T-helper 17 cell (primary cell): ENCODE measurements at regions not wholly inside any gene's neighbourhood (a gene's known extent, or its start where the extent isn't known, plus 50 kb on each side); places are given as distances from the start of the nearest gene placed in this dataset.

Experiments
- ATAC-seq: fragments of 150-1000 bp; cut with Tn5 transposase; 2 replicates; pipeline ENCODE4 v1.10.0; 2021; ENCODE audit warnings: mild to moderate bottlenecking, moderate library complexity
- DNase-seq, 3 donors: peaks; one replicate each; pipeline versions ENCODE4 v3.0.0 to v3.0.0-alpha.2; 2020 to 2021
- H3K9me3 ChIP-seq: one replicate; pipeline ENCODE4 v1.7.0; 2013; ENCODE audit warnings: low read length, mild to moderate bottlenecking; ENCODE audit not compliant: control insufficient read depth, poor library complexity, severe bottlenecking
- H3K27ac Mint-ChIP-seq: one replicate; pipeline ENCODE4 v1.8.0; 2022; ENCODE audit warnings: mild to moderate bottlenecking, moderate library complexity, mixed read lengths
- H3K27me3 Mint-ChIP-seq: one replicate; pipeline ENCODE4 v1.8.0; 2022; ENCODE audit warnings: mixed read lengths
- H3K36me3 Mint-ChIP-seq: one replicate; pipeline ENCODE4 v1.8.0; 2022; ENCODE audit warnings: low read depth, mixed read lengths
- H3K4me1 Mint-ChIP-seq: one replicate; pipeline ENCODE4 v1.8.0; 2022; ENCODE audit warnings: mild to moderate bottlenecking, mixed read lengths
- H3K4me3 Mint-ChIP-seq: one replicate; pipeline ENCODE4 v1.8.0; 2022; ENCODE audit warnings: mild to moderate bottlenecking, moderate library complexity, mixed read lengths

DNA sequence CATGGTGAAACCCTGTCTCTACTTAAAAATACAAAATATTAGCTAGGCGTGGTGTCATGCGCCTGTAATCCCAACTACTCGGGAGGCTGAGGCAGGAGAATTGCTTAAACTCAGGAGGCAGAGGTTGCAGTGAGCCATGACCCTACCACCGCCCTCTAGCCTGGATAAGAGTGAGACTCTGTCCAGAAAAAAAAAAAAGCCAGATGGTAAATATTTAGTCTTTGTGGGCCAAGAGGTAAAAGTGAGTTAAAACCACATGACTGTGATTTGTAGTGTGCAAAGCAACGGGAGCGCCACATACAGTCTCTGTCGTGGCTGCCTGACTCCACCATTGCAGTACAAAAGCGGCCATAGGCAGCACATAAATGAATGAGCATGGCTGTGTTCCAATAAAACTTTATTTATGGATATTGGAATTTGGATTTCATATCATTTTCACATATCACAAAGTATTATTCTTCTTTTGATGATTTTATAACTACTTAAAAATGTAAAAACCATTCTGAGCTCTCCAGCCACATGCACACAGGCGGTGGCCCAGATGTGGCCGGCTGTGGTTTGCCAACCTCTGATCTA lies 51.8 kb upstream of the CASZ1 start:
- no peaks in the 10 kb centered on the region for H3K9me3 ChIP-seq
- Mint-ChIP-seq H3K27ac (no peak overlapping the region), H3K4me1 (no peaks in the 10 kb centered on the region), H3K27me3 (peaks cover 20% of the 10 kb centered on the region), H3K36me3 (no peaks in the 10 kb centered on the region), H3K4me3 (no peak overlapping the region)
- ATAC-seq (no peak), DNase-seq (no peak)

DNA sequence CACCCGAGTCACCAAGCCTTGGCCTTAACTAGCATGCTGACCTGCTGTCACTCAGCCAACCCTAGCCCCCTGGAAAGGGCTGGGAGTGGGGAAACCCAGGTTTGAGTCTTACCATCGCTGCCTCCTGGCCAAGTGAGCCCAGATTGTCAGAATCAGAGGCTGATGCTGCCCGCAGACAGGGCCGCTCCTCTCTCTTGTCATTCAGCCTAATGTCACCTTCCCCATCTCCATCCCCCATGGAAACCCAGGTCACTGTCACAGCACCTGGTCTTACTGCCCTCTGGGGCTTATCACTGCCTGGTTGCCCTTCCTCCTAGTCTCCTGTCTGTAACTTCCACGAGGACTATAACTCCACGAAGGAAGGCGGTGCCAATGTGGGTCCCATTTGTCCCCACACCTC lies 53.6 kb upstream of the CASZ1 start:
- no peak for DNase-seq
- Mint-ChIP-seq H3K4me3 (no peak overlapping the region), H3K27me3 (peaks cover 11% of the 10 kb centered on the region), H3K36me3 (peaks cover 2% of the 10 kb centered on the region), H3K4me1 (no peaks in the 10 kb centered on the region), H3K27ac (no peak overlapping the region)
- no peaks in the 10 kb centered on the region for H3K9me3 ChIP-seq
- no peak for ATAC-seq

DNA sequence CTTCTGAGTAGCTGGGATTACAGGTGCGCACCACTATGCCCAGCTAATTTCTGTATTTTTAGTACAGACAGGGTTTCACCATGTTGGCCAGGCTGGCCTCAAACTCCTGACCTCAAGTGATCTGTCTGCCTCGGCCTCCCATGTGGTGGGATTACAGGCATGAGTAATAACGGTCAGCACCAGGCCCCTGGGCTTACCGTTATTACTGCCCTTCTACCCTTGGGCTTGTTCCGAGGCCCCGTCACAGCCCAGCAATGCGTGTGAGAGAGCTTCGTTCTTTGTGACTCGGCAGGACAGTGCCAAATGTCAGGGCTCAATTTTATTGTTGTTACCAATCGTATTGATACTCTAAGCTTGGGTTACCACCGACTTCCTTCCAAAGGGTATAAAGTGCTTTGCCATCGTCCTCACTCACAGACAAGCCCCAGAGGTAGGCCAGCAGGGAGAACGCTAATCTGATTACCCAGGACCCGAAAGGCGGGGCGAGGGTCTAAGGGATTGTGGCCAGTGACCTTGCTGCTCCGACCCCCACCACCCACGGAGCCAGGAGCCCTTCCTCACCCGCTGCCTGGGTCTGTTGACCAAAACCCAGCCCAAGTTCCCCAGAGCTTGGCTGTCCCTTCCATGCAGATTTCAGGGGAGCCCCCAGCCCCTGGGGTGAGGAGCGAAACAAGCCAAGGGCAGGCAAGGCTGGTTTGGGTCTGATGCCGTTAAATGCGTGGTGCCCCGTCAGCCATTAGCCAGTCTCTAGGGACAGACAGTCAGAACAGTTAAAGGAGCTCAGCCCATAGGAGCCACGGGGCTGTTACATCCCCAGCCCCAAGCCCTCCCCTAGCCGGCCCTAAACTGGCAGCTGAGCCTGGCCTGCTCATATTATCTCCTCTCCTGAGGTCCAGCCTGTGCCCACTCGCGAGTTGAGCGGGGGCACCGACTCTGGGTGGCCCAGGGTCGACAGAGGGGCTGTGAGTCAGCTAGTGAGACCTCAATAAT lies 54.9 kb upstream of the CASZ1 start:
- H3K4me3 Mint-ChIP-seq = no peak overlapping the region
- peaks cover 3% of the 10 kb centered on the region for H3K36me3 Mint-ChIP-seq
- H3K9me3 ChIP-seq = no peaks in the 10 kb centered on the region
- H3K27me3 Mint-ChIP-seq = peaks cover 7% of the 10 kb centered on the region
- no peak overlapping the region for H3K27ac Mint-ChIP-seq
- DNase-seq (no peak), ATAC-seq (no peak)
- H3K4me1 Mint-ChIP-seq = no peaks in the 10 kb centered on the region

DNA sequence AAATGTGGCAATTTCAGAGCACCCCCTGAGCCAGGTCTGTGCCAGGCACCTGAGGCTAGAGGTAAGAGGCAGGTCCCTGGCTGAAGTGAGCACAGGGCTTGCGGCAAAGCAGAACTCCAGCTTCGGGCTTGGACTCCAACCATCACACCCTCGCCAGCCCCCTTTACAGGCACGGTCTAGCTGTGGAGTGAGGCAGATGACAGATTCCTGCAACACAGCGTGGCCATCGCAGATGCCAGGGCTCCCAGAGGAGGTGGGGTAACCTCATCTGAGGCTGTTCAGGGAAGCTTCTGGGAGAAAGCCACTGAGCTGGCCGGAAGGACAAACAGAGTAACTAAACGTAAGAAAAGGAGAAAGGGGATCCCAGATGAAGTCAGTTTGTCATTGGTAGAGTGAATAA lies 55.6 kb upstream of the CASZ1 start:
- H3K27me3 Mint-ChIP-seq = peaks cover 7% of the 10 kb centered on the region
- no peaks in the 10 kb centered on the region for H3K9me3 ChIP-seq
- H3K27ac Mint-ChIP-seq = no peak overlapping the region
- no peaks in the 10 kb centered on the region for H3K4me1 Mint-ChIP-seq
- no peak overlapping the region for H3K4me3 Mint-ChIP-seq
- DNase-seq (no peak), ATAC-seq (no peak)
- peaks cover 3% of the 10 kb centered on the region for H3K36me3 Mint-ChIP-seq

DNA sequence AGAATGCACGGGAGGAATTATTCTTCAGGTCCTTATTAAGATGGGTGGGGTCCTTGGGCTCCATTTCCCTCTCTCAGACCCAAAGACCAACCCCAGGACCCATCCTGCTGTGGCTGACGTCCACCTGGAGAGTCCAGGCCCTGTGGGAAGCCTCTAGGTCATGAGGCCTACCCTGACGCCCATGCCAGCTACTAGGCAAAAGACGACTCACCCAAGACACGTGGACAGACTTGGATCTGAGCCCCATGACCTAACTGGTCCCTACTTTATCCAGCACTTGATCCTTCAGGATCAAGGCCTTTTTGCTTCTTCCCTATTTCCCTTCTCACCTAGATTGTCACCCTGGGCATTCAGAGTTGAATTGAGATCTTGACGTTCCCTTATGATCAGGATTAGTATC lies 56.0 kb upstream of the CASZ1 start:
- H3K4me3 Mint-ChIP-seq = no peak overlapping the region
- no peak for ATAC-seq
- no peak overlapping the region for H3K27ac Mint-ChIP-seq
- H3K4me1 Mint-ChIP-seq = no peaks in the 10 kb centered on the region
- peaks cover 6% of the 10 kb centered on the region for H3K27me3 Mint-ChIP-seq
- H3K36me3 Mint-ChIP-seq = peaks cover 3% of the 10 kb centered on the region
- no peaks in the 10 kb centered on the region for H3K9me3 ChIP-seq
- no peak for DNase-seq

DNA sequence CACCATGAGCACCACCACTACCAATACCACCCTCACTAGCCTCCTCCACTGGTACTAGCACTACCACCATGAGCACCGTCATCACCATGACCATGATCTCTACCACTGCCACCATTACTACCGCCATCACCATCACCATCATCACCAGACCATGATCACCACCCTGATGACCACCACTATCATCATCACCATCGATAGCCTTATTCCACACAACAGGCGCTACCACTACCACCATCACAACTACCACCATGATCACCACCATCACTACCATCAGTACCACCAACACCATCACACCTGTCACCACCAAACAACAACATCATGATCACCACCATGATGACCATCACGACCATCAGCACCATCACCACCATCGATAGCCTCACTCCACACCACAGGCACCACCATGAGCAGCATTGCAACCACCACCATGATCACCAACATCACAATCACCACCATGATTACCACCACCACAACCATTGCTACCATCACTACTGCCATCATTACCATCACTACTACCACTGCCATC lies 56.6 kb upstream of the CASZ1 start:
- H3K9me3 ChIP-seq = no peaks in the 10 kb centered on the region
- no peak for ATAC-seq
- peaks cover 3% of the 10 kb centered on the region for H3K36me3 Mint-ChIP-seq
- no peak overlapping the region for H3K27ac Mint-ChIP-seq
- H3K27me3 Mint-ChIP-seq = peaks cover under 1% of the 10 kb centered on the region
- H3K4me1 Mint-ChIP-seq = no peaks in the 10 kb centered on the region
- no peak for DNase-seq
- no peak overlapping the region for H3K4me3 Mint-ChIP-seq

DNA sequence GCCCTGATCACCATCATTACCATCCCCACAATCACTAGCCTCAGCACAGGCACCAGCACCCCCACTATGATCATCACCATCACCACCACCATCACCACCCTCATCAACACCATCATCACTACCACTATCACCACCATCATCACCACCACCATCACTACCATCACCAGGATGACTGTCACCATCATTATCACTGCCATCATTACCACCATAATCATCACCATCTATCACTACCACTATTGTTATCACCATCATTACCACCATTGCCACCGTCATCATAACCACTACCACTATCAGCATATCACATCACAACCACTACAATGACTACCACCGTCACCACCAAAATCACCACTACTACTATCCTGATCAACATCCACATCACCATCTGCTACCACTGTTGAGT lies 57.3 kb upstream of the CASZ1 start:
- H3K4me3 Mint-ChIP-seq = no peak overlapping the region

DNA sequence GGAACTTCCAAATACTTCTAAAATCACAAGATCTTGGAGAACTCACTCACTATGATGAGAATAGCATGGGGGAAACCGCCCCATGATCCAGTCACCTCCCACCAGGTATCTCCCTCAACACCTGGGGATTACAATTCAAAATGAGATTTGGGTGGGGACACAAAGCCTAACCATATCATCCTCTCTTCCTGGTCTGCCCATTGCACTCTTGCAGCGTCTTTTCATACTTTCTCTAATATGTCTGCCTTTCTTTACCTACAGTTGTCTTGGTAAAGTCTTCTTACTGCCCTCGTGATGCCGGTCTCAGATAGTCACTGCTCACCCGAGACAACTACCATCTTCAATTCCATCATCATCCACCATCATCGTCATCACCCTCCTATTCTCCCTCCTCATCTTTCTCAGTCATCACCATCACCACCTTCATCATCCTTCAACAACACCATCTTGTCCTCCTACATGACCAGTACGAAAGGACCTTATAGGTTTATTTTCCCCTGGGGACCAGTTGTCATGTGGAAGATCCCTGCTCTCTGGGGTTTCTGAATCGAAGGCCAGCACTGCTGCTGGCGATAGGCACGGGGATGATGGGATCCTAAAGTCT lies 58.5 kb upstream of the CASZ1 start:
- peaks cover 1% of the 10 kb centered on the region for H3K27me3 Mint-ChIP-seq
- H3K4me1 Mint-ChIP-seq = no peaks in the 10 kb centered on the region
- no peak overlapping the region for H3K27ac Mint-ChIP-seq
- H3K36me3 Mint-ChIP-seq = peaks cover 3% of the 10 kb centered on the region
- no peak for DNase-seq
- H3K4me3 Mint-ChIP-seq = no peak overlapping the region
- no peak for ATAC-seq
- no peaks in the 10 kb centered on the region for H3K9me3 ChIP-seq

More for the DNA sequence above, 57.3 kb upstream of the CASZ1 start:
- no peaks in the 10 kb centered on the region for H3K9me3 ChIP-seq
- peaks cover 3% of the 10 kb centered on the region for H3K36me3 Mint-ChIP-seq
- DNase-seq (no peak), ATAC-seq (no peak)
- H3K4me1 Mint-ChIP-seq = no peaks in the 10 kb centered on the region
- no peak overlapping the region for H3K27ac Mint-ChIP-seq
- H3K27me3 Mint-ChIP-seq = no peaks in the 10 kb centered on the region

DNA sequence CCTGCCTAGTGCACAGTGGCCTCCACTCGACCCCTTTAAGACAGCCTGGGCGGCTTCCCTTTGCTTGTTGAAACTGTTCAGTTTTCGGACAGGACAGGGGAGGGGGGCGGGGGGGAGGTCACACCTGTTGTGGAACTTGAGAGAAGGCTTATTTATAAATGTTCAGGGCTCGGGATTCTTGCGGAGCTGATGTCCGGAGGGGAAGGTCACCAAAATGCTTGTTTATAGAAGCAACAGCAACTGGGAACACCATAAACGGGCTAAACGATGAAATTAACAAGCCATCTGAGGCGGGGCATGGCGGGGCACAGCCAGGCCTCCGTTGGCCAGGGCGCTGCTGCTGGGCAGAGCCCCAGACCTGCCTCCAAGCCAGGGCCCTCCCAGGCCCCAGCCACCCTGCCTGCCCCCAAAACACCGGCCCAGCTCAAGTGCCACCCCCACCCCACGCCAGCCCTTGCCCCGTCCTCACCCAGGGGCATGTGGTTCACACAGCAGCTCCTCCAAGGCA lies 59.8 kb upstream of the CASZ1 start:
- H3K27ac Mint-ChIP-seq = no peak overlapping the region
- no peak overlapping the region for H3K4me3 Mint-ChIP-seq
- no peaks in the 10 kb centered on the region for H3K9me3 ChIP-seq
- DNase-seq (no peak), ATAC-seq (no peak)
- peaks cover 3% of the 10 kb centered on the region for H3K36me3 Mint-ChIP-seq
- no peaks in the 10 kb centered on the region for H3K4me1 Mint-ChIP-seq
- peaks cover 13% of the 10 kb centered on the region for H3K27me3 Mint-ChIP-seq

DNA sequence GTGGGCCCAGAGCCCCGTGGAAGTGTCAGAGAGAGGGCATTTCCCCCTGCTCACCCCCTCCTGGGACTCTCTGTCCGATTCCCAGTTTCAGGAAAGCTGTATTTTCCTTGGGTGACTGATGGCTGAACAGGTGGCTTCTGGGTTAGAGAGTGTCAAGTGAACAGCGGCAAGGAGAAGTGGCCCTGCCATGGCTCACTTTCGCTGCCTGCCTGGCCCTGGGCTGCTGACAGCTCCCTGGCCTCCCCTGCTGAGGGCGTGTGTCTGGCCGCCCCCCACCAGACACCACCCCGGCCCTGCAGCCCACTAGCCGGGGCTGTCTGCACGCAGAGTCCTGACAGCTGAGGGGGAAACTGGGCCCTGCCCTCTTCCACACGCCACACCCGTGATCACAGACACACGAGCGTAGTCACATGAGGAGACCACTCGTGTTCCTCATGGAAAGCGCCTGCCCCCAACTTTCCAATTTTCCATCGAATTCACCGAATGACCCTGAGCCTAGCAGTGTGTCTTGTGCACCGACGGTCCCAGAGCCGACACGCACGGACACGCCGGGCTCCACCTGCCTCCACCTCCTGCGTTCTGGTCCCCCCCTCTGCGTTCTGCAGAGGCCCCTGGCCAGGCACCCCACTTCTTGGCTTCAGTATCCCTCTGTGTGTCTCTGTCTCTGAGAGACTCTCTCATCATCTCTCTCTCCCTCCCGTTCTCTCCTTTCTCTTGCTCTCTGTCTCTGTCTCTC lies 60.6 kb upstream of the CASZ1 start:
- ATAC-seq (no peak), DNase-seq (no peak)
- Mint-ChIP-seq H3K27ac (no peak overlapping the region), H3K4me3 (no peak overlapping the region), H3K36me3 (peaks cover 3% of the 10 kb centered on the region), H3K4me1 (no peaks in the 10 kb centered on the region), H3K27me3 (peaks cover 17% of the 10 kb centered on the region)
- no peaks in the 10 kb centered on the region for H3K9me3 ChIP-seq

DNA sequence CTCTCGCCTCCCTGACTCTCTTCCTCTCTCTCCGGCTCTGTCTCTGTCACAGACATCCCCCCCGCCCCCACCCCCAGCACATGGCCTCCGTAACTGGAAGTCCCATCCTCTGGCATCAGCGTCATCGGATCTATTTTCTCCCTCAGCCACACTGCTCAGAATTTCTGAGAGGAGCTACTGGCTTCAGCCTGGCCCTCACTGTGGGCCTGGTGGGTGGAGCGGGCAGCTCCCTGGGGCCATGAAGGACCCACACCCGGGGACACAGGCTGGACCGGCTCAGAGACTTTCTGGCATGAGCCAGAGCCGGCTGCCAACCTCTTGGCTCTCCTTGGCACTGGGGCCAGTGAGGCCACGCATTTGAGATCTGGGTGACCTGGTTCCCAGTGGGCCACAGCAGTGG lies 61.2 kb upstream of the CASZ1 start:
- no peak overlapping the region for H3K4me3 Mint-ChIP-seq
- peaks cover 20% of the 10 kb centered on the region for H3K27me3 Mint-ChIP-seq
- no peaks in the 10 kb centered on the region for H3K4me1 Mint-ChIP-seq
- DNase-seq (no peak), ATAC-seq (no peak)
- H3K27ac Mint-ChIP-seq = no peak overlapping the region
- peaks cover 3% of the 10 kb centered on the region for H3K36me3 Mint-ChIP-seq
- no peaks in the 10 kb centered on the region for H3K9me3 ChIP-seq

DNA sequence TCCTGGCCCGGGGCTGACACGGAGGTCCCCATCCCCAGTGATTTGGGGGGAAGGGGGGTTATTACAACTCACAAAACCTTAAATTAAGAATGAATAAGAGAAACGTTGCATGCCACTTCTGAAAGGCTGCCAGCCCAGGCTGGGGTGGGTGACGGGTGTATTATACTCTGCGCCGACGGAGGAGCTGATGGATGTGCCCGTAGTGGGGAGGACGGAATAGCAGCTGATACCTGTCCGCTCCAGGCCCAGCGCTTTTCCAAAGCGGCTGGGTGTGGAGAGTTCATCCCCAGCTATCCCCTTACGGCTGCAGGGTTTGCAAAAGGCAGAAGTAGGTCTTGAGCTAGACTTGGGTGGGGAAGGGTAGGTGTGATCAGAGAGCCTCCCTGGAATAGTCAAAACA lies 63.8 kb upstream of the CASZ1 start:
- peaks cover 41% of the 10 kb centered on the region for H3K27me3 Mint-ChIP-seq
- H3K4me1 Mint-ChIP-seq = peaks cover 9% of the 10 kb centered on the region
- no peaks in the 10 kb centered on the region for H3K9me3 ChIP-seq
- DNase-seq (no peak), ATAC-seq (no peak)
- no peak overlapping the region for H3K27ac Mint-ChIP-seq
- no peaks in the 10 kb centered on the region for H3K36me3 Mint-ChIP-seq
- no peak overlapping the region for H3K4me3 Mint-ChIP-seq

DNA sequence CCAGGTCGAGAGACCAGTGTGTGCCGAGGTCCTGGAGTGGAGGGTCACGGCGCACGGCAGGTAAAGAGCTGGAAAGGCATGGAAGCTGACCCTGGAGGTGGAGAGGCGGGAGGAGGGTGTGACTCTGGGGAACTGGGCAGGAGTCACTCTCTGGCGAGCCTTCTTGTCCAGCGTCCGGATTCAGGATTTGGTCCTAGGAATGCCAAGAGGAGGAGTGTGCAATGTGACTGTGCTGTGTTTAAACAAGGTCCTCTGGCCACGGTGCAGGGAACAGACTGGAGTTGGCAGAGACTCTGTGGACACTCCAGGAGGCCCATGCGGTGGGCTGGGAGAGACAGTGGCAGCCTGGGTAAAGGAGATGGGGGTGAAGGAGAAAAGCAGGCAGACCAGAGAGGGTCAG lies 64.2 kb upstream of the CASZ1 start:
- H3K27me3 Mint-ChIP-seq = peaks cover 46% of the 10 kb centered on the region
- H3K36me3 Mint-ChIP-seq = peaks cover under 1% of the 10 kb centered on the region
- peaks cover 10% of the 10 kb centered on the region for H3K4me1 Mint-ChIP-seq
- no peak overlapping the region for H3K4me3 Mint-ChIP-seq
- H3K27ac Mint-ChIP-seq = no peak overlapping the region
- ATAC-seq (no peak), DNase-seq (no peak)
- no peaks in the 10 kb centered on the region for H3K9me3 ChIP-seq
